ENCODE measurements at regions not wholly inside any gene's neighbourhood (a gene's known extent, or its start where the extent isn't known, plus 50 kb on each side); places are given as distances from the start of the nearest gene placed in this dataset.

DNA sequence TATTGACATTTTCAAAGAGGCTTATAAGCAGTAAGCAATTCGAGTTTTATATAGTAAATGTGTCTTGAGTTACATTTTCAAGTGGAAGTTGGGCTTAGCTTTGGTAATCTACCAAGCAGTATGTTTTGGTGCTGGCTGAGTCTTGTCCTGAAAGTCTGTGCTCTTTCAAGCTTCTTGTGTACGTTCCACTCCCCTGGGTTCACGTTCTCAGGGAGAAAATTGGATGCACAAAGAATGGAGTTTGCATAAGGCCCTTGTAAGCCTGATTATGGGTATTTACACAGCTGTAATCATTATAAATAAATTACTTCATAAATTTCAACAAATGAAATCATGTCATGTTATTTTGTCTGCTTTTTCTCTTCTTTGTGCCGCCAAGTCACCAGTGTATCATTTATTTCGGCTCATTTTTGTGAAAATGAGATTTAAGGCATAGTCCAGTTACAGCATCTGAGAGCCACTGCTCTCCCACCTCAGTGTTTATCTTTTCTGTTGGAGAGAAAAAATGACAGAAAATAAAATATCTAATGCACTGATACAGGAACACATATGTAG, 262.5 kb downstream of the BTBD3 start:
- H3K36me3 ChIP-seq, result no peaks in the 10 kb centered on the region
- no peaks in the 10 kb centered on the region for H3K27me3 ChIP-seq
- no peak overlapping the region for H3K4me3 ChIP-seq
- no peaks in the 10 kb centered on the region for H3K9me3 ChIP-seq
- intact Hi-C loops (cut with DNase I), result no loop called here
- TF ChIP-seq EP300 (IDR thresholded peaks at IDR 0.05), result no peak
- no peak for TF ChIP-seq POLR2A (IDR thresholded peaks at IDR 0.05)
- no peak for TF ChIP-seq CTCF (IDR thresholded peaks at IDR 0.05)
- WGBS, 3 donors, result 22 to 28% (median 26%) methylated on average over 5 of the region's 5 CpGs
- H3K27ac ChIP-seq, result no peak overlapping the region
- H3K4me1 ChIP-seq (ENCODE audit: insufficient read depth), result no peaks in the 10 kb centered on the region
- DNase-seq, result no peak

- Histone ChIP-seq H3K9me3 (no peaks in the 10 kb centered on the region), H3K4me1 (ENCODE audit: insufficient read depth) (no peaks in the 10 kb centered on the region), H3K27me3 (no peaks in the 10 kb centered on the region), H3K4me3 (no peak overlapping the region), H3K36me3 (no peaks in the 10 kb centered on the region), H3K27ac (no peak overlapping the region)
- no peak for DNase-seq
- TF ChIP-seq CTCF (IDR thresholded peaks at IDR 0.05) (no peak), EP300 (IDR thresholded peaks at IDR 0.05) (no peak), POLR2A (IDR thresholded peaks at IDR 0.05) (no peak)
- intact Hi-C loops (cut with DNase I), result no loop called here
Measured at GRCh38 chr20:12198281-12198680, 280.6 kb downstream of the BTBD3 start.

DNA sequence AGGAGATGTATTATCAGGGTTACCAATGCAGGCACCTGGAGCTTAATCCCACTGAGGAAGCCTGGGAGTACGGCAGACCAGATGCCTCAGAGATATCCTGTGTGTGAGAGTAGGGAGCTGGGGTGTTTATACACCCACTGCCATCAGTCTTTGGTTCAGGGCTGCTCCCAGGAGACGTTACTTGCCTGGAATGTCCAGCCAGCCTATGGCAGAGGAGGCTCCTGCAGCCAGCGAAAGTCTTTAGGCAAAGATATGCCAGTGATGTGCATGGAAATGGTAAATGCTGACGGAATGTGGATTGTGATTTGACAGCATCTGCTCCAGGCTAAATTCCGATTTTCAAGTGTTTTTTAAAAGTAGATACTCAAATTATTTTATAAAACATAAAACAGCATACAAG, 282.0 kb downstream of the BTBD3 start:
- Histone ChIP-seq H3K9me3 (no peaks in the 10 kb centered on the region), H3K27ac (no peak overlapping the region), H3K36me3 (no peaks in the 10 kb centered on the region), H3K4me1 (ENCODE audit: insufficient read depth) (no peaks in the 10 kb centered on the region), H3K4me3 (no peak overlapping the region), H3K27me3 (no peaks in the 10 kb centered on the region)
- no peak for TF ChIP-seq EP300 (IDR thresholded peaks at IDR 0.05)
- TF ChIP-seq CTCF (IDR thresholded peaks at IDR 0.05), result no peak
- no peak for TF ChIP-seq POLR2A (IDR thresholded peaks at IDR 0.05)
- 87 to 94% (median 91%) methylated on average over 5 of the region's 5 CpGs for whole genome bisulfite sequencing, 3 donors
- intact Hi-C loops (cut with DNase I), result no loop called here
- DNase-seq, result no peak

- DNase-seq, result no peak
- TF ChIP-seq CTCF (IDR thresholded peaks at IDR 0.05) (no peak), EP300 (IDR thresholded peaks at IDR 0.05) (no peak), POLR2A (IDR thresholded peaks at IDR 0.05) (no peak)
- H3K36me3 ChIP-seq, result no peaks in the 10 kb centered on the region
- 78 to 81% (median 81%) methylated on average over 5 of the region's 5 CpGs for WGBS, 3 donors
- intact Hi-C loops (cut with DNase I), result no loop called here
- no peaks in the 10 kb centered on the region for H3K27me3 ChIP-seq
- no peak overlapping the region for H3K4me3 ChIP-seq
- H3K27ac ChIP-seq, result no peak overlapping the region
- no peaks in the 10 kb centered on the region for H3K9me3 ChIP-seq
- H3K4me1 ChIP-seq (ENCODE audit: insufficient read depth), result no peaks in the 10 kb centered on the region
Measured at GRCh38 chr20:12201289-12201991, 283.7 kb downstream of the BTBD3 start.
